GM19455 (cell line): ENCODE measurements at regions not wholly inside any gene's neighbourhood (a gene's known extent, or its start where the extent isn't known, plus 50 kb on each side); places are given as distances from the start of the nearest gene placed in this dataset.
"Not testable (repeated sequence)": the region's sequence is repeated elsewhere in the genome, so short reads cannot be mapped to it uniquely, and the experiment has no call there.

Experiments
- ATAC-seq: cut with Tn5 transposase; IDR thresholded peaks from one replicate; pipeline ENCODE4 v1.9.1; 2021; ENCODE audit not compliant: unreplicated experiment

DNA sequence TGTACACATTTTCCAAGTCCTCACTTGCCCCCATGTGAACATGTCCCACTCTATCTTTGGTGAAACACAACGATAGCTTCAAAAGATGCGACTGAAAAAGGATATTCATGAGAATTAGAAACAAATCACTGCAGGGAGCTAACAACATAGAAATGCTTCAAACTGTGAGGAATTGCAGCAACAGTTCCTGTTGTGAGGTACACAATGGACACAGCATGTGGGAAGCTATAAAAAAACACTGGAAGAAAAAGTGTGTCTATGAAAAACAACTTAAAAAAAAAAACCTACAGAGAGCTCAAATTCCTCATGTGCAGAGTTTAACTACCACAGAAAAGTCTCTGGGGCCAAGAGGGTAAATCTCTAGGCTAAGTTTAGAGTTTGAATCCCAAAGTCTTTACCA is 51.6 kb upstream of the BLTP1 start:
- ATAC-seq: no peak

DNA sequence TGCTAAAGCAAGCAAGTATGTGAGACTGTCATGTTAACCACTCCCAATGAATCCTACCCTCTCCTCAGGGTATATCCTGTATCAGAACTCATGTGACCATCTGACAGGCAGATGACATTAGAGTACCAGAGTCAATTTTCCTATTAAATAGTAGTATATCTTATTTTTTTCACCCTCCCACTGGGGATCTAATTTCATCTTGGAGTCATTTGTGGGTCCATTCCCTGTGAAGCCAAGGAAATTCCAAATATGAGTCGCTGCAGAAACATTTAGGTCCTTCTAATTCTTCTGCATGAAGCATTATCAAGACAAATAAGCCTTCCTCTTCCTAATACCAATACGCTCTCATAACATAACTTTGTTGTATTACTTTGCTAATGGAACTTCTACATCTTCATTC is 52.2 kb upstream of the BLTP1 start:
- no peak for ATAC-seq

- no peak for ATAC-seq
Measured at GRCh38 chr4:122091836-122092405, 60.2 kb upstream of the BLTP1 start.

GRCh38 chr4:122091397-122091796 is 60.7 kb upstream of the BLTP1 start:
- ATAC-seq: no peak

DNA sequence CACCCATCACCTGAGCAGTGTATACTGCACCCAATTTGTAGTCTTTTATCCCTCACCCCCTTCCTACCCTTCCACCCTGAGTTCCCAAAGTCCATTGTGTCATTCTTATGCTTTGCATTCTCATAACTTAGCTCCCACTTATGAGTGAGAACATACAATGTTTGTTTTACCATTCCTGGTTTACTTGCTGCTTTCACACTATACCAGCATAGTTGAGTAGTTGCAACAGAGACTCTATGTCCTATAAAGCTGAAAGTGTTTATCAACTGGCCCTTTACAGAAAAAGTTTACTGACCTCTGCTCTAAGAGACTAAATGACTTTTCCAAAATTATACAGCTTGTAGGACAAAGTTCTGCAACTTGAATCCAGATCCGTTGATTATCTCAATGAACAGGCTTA is 61.1 kb upstream of the BLTP1 start:
- no peak for ATAC-seq

DNA sequence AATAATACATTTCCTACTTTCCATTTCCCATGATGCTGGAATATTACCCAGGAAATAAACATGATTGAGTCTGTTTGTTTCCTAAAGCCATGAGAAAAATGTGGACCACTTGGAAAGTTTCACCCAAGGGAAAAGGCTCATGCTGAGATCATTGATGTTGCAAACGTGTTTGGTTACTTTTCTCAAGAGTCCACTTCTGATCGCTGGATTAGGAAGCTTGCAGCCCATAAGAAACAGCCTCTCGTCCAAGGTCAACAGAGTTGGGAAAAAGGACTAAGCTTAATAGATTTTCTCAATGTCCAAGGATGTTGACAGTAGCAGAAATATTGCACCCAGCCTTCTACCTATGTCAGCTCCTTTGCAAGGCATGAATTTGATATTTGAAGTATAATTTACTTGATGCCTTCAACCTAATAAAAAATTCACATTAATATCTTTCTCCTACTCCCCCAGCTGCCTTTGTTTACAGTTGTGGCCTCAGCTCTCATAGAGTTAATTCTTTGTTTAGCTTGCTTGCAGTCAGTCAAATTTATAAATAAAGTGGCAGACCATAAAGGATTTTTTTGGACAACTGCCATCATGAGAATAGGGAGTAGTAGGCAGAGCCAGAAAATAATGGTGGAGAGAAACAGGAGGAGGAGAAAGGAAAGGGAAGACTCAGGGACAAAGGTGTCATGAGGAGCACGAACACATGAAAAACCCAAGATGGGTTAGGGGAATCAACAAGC is 65.6 kb upstream of the BLTP1 start:
- no peak for ATAC-seq

DNA sequence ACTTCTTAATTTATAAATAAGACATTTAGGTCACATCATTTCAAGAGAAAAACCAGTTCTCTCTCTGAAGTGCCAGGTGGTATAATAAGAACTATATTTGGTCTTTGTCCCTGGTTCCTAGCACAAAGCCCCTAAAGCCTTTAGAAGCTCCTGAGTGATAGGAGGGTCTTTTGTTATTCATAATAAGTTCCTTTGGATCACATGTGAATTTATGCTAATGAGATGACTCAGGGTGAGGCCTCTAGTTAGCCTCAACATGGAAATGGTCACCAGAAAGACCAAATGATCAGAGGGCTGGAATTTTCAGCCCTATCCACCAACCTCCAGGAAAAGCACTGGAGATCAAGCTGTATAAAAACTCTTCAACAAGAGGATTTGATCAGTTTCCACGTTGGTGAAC is 68.1 kb upstream of the BLTP1 start:
- no peak for ATAC-seq

- no peak for ATAC-seq
Measured at GRCh38 chr4:122083351-122083750, 68.8 kb upstream of the BLTP1 start.

DNA sequence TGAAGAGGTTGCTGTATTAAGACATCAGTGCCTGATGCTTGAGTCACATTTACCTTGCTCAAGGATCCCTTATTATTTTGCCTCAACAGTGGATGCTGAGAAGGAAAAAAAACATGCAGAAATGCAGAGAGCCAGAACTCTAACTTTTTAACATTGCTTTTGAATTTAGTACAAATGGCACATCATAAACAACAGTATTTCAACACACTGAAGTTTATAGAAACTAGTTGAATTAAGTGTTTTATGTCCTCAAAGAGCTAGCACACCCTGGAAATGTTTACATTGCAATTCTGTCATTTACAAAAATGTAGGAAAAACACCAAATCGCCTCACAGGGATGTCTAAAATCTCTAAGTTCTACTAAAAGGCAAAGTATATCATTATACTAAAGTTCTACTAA is 69.5 kb upstream of the BLTP1 start:
- ATAC-seq: no peak

- ATAC-seq: not testable (repeated sequence)
Measured at GRCh38 chr4:122077653-122078052, 74.5 kb upstream of the BLTP1 start.

GRCh38 chr4:122076835-122077234 is 75.3 kb upstream of the BLTP1 start:
- not testable (repeated sequence) for ATAC-seq

- ATAC-seq: no peak
Measured at GRCh38 chr4:122073615-122074014, 78.5 kb upstream of the BLTP1 start.

DNA sequence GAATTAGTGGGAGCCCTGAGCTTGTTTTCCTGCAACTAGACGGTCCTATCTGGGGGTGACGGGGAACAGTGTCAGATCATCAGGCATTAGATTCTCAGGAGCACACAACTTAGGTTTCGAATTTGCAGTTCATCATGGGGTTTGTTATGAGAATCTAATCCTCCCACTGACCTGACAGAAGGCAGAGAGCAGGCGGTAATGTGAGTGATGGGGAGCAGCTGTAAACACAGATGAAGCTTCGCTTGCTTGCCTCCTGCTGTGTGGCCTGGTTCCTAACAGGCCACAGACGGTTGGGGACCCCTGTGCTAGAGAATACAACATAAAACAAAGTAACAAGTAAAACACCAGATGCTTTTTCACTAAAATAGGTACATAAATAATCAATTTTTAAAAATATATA is 86.2 kb upstream of the BLTP1 start:
- no peak for ATAC-seq

DNA sequence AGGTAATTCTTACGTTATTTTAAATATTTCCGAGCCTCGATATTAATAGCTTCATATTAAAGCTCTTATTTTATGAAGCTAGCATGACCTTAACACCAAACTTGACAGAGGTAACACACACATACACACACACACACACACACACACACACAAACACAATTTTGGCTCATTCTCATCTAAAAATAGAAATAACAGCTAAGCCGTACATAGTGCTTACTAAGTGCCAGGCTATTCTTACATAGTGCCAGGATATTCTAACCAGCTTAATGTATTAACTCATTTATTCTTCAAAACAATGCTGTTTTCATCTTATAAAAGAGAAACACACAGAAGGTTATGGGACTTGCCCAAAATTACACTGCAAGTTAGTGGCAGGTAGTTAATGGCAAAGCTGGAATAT is 87.0 kb upstream of the BLTP1 start:
- ATAC-seq: no peak

GRCh38 chr4:122053186-122053585 is 98.9 kb upstream of the BLTP1 start:
- no peak for ATAC-seq

DNA sequence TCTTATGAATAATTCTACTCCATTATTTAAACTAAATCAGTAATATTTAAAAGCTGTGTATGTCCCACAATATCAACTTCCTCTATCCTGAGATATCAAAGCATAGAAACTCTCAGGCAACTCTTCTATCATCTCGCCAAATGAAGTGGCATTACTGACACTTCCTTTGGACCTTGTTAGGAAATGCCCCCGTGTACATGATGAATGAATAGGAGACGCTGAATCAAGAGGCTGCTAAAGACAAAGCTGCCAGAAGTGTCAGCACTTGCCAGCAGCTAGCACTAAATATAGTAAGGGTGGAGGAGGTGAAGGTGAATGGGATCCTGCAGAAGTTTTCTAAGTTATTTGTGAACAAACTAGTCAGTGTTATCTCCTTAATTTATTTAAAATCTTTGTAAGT is 99.5 kb upstream of the BLTP1 start:
- ATAC-seq: no peak

DNA sequence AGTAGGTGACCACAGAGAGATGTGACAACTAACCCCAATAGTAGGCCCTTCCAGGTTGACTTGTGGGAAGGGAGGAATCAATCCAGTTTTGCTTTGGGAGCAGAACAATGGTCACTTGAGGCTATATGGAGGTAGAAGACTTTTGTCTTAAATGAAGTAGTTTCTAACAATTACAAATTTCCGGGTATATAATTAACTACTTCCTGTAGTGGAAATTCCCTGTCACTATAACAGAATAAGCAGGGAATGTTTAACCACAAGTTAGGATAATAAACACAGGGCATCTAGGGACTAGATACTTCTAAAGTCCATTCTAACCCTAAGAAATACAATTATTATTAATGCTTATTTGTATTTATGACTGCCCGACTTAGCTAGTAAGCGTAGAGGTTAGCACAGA is 99.0 kb upstream of the TRPC3 start:
- ATAC-seq: no peak

DNA sequence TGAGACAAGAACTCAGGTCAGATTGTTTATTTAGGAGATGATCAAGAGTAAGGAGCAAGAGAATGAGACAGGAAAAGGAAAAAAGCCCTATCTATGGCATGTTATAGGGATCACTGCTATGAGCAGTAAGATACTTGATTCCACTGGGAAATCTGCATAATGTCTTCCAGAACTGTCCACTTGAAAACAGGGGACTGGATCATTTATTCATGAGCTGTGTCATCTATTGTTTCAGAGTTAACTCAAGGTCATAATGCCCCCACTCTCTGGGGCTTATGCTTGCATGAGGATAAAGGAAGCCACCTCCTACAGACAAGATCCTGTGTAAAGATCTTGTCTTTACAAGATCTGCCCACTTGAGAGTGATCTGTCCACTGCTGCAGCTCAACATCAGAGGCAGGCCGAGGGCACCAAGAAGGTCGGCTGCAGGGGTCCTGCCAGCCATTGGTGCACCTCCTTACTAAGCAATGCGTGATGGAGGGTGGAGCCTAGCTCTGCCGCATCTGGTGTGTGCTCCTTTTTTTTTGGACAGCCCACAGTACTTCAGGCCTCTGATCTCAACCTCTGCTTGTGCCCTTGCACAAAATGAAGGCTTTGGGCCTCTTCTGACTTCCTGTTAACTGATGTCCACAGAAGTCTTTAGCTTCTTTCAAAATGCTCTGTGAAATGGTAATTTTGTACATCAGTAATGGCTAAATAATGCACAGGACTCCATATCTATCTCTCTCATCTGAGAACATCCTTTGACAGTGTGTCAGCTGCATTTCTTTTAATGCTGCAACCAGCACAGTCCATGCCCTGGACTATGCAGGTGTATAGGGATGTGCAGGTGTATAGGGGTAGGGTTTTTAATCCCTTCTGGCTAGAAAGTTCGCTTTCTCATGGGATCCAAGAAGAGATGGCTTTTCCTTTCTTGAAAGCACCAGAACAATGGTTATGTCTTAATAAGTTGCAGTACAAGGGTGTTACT is 95.9 kb upstream of the TRPC3 start:
- ATAC-seq: no peak

- ATAC-seq: no peak
Measured at GRCh38 chr4:122046255-122046654, 94.4 kb upstream of the TRPC3 start.

DNA sequence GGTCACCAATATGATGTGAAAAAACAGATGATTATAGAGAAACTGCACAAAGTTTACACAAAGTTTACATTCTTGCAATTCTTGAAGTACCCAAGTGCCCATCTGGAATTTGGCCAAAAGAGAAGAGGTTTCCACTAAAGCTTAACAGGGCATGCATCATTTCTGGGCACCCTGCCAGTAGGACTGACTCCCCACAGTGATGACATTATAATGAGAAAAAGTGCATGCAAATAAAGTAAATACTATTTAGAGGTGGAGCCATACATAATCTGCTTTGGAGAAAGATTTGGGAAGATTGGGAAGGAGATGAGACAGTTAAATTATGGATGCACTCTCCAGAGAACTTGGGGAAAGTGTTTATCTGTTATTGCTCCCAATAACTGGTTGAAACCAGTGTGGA is 93.7 kb upstream of the TRPC3 start:
- no peak for ATAC-seq

DNA sequence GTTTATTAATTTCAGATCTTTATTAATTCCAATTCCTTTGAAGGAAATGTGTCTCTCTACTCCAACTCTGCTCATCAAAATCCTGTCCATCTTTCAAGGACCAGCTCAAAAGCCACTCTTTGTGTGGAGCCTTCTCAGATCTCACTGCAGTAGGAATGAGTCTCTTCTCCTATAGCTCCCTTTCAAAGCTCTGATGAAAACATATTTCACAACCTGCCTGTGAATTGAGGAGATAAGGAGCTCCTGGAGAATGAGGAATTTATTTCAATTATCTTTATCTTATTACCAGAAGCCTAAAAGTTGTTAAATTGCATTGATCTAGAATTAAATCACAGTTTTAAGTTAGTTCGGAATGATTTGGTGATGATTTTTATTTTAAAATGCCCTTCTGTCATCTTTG is 92.6 kb upstream of the TRPC3 start:
- ATAC-seq: no peak

GRCh38 chr4:122041312-122041711 is 89.5 kb upstream of the TRPC3 start:
- no peak for ATAC-seq
